ENCODE measurements at regions not wholly inside any gene's neighbourhood (a gene's known extent, or its start where the extent isn't known, plus 50 kb on each side); places are given as distances from the start of the nearest gene placed in this dataset.

- ATAC-seq (no peak), DNase-seq (ENCODE audit: low spot score) (no peak)
- Mint-ChIP-seq H3K36me3 (ENCODE audit: low read depth) (no peaks in the 10 kb centered on the region), H3K4me1 (peaks cover 10% of the 10 kb centered on the region), H3K27ac (no peak overlapping the region), H3K27me3 (ENCODE audit: insufficient read depth, low read depth, poor library complexity) (peaks cover 8% of the 10 kb centered on the region), H3K4me3 (no peak overlapping the region), H3K9me3 (no peaks in the 10 kb centered on the region)
- Histone ChIP-seq H3K36me3 (ENCODE audit: insufficient read depth) (no peaks in the 10 kb centered on the region), H2AFZ (no peak overlapping the region), H3K4me1 (ENCODE audit: insufficient read depth) (peaks cover 10% of the 10 kb centered on the region; the same call in 1 of the 2 replicates), H3K27me3 (ENCODE audit: insufficient read depth) (no peaks in the 10 kb centered on the region), H3K27ac (ENCODE audit: low read depth) (no peak overlapping the region), H3K79me2 (replicated peaks; ENCODE audit: insufficient read depth) (no peaks in the 10 kb centered on the region), H3K4me3 (no peak overlapping the region), H3F3A (replicated peaks; ENCODE audit: low read depth) (no peaks in the 10 kb centered on the region), H3K9me2 (ENCODE audit: insufficient read depth) (peaks cover 22% of the 10 kb centered on the region), H3K4me2 (no peak overlapping the region), H4K20me1 (replicated peaks; ENCODE audit: insufficient read depth) (no peaks in the 10 kb centered on the region)
- TF ChIP-seq ZNF462 (CRISPR knock-in tag; IDR thresholded peaks at IDR 0.05) (no peak), STAT1 (IDR thresholded peaks at IDR 0.05; ENCODE audit: unreplicated experiment) (no peak), JUNB (IDR thresholded peaks at IDR 0.05; ENCODE audit: unreplicated experiment) (no peak), POLR2AphosphoS5 (IDR thresholded peaks at IDR 0.05; ENCODE audit: low read depth) (no peak), ZNF331 (CRISPR knock-in tag; IDR thresholded peaks at IDR 0.05; ENCODE audit: low read depth) (no peak), EZH2 (IDR thresholded peaks at IDR 0.05; ENCODE audit: low read depth, unreplicated experiment) (no peak), EZH2phosphoT487 (IDR thresholded peaks at IDR 0.05; ENCODE audit: unreplicated experiment) (no peak), NANOG (IDR thresholded peaks at IDR 0.05; ENCODE audit: borderline replicate concordance) (no peak), ZNF114 (CRISPR knock-in tag; IDR thresholded peaks at IDR 0.05) (no peak), CREB1 (CRISPR knock-in tag; IDR thresholded peaks at IDR 0.05; ENCODE audit: low read depth) (no peak), CTCF (conservative IDR thresholded peaks at IDR 0.05; ENCODE audit: low read depth in 2 of 2) (no peak), REST (IDR thresholded peaks at IDR 0.05; ENCODE audit: unreplicated experiment) (no peak)
- TF ChIP-seq, protein P1, sequence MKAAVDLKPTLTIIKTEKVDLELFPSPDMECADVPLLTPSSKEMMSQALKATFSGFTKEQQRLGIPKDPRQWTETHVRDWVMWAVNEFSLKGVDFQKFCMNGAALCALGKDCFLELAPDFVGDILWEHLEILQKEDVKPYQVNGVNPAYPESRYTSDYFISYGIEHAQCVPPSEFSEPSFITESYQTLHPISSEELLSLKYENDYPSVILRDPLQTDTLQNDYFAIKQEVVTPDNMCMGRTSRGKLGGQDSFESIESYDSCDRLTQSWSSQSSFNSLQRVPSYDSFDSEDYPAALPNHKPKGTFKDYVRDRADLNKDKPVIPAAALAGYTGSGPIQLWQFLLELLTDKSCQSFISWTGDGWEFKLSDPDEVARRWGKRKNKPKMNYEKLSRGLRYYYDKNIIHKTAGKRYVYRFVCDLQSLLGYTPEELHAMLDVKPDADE (IDR thresholded peaks at IDR 0.05), result no peak
Measured at GRCh38 chr6:14591998-14592397, 474.4 kb downstream of the CD83 start.
